HCT116 (cell line): ENCODE measurements at regions not wholly inside any gene's neighbourhood (a gene's known extent, or its start where the extent isn't known, plus 50 kb on each side); places are given as distances from the start of the nearest gene placed in this dataset.

Experiments
- EZH2phosphoT487 ChIP-seq: fragments of 200-600 bp; IDR thresholded peaks from 2 replicates; pipeline ENCODE4 v1.6.1; 2018; ENCODE audit warnings: antibody characterized with exemption, borderline replicate concordance
- JUND ChIP-seq: IDR thresholded peaks from 2 replicates; pipeline ENCODE4 v1.6.1; 2012
- RAD21 ChIP-seq: IDR thresholded peaks from 2 replicates; pipeline ENCODE4 v1.6.1; 2012; ENCODE audit warnings: low read depth, mild to moderate bottlenecking
- TF ChIP-seq, protein P1 (sequence below), 3 experiments: fragments of 200-600 bp in 1 of 3; sonication (generic) in 1 of 3; IDR thresholded peaks in 2 of 3; conservative IDR thresholded peaks in 1 of 3; 2 replicates each; pipeline ENCODE4 v1.5.1; 2012 to 2017; ENCODE audit warnings: low read depth in 2 of 3, low read length in 2 of 3, antibody characterized with exemption in 1 of 3, borderline replicate concordance in 1 of 3, control low read depth in 1 of 3, mild to moderate bottlenecking in 1 of 3, mixed read lengths in 1 of 3, mixed run types in 1 of 3, moderate library complexity in 1 of 3; ENCODE audit not compliant: insufficient read depth in 1 of 3
- TF ChIP-seq, protein P2 (sequence below): IDR thresholded peaks from 2 replicates; pipeline ENCODE4 v1.6.1; 2012

DNA sequence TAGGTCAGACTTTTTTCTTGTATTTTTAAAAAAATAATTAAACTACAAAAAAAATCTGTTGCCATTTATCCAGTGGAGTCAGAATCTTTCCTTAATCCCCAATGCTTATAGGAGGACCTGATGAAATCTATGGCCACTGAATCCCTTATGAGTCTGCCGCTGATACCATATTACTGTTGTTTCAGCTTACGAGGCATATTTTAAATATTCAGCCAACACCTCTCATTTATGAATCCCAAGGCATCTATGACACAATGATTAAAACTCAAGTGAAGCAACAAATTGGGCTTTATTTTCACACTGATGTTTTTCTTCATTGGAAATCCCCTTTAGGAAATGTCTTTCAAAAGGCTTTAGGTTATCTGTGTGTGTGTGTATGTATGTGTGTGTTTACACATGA lies 137.8 kb upstream of the PUDP start:
- TF ChIP-seq JUND: no peak
- TF ChIP-seq RAD21: no peak
- TF ChIP-seq, protein P1, sequence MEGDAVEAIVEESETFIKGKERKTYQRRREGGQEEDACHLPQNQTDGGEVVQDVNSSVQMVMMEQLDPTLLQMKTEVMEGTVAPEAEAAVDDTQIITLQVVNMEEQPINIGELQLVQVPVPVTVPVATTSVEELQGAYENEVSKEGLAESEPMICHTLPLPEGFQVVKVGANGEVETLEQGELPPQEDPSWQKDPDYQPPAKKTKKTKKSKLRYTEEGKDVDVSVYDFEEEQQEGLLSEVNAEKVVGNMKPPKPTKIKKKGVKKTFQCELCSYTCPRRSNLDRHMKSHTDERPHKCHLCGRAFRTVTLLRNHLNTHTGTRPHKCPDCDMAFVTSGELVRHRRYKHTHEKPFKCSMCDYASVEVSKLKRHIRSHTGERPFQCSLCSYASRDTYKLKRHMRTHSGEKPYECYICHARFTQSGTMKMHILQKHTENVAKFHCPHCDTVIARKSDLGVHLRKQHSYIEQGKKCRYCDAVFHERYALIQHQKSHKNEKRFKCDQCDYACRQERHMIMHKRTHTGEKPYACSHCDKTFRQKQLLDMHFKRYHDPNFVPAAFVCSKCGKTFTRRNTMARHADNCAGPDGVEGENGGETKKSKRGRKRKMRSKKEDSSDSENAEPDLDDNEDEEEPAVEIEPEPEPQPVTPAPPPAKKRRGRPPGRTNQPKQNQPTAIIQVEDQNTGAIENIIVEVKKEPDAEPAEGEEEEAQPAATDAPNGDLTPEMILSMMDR (IDR thresholded peaks at IDR 0.05 in 2 of 3, conservative IDR thresholded peaks at IDR 0.05 in 1 of 3; ENCODE audit: borderline replicate concordance in 1 of 3, insufficient read depth in 1 of 3, low read depth in 2 of 3, low read length in 2 of 3): no peak
- TF ChIP-seq, protein P2, sequence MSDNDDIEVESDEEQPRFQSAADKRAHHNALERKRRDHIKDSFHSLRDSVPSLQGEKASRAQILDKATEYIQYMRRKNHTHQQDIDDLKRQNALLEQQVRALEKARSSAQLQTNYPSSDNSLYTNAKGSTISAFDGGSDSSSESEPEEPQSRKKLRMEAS: no peak
- no peak for TF ChIP-seq EZH2phosphoT487
